Transverse colon (tissue), 4 donors: ENCODE measurements at regions not wholly inside any gene's neighbourhood (a gene's known extent, or its start where the extent isn't known, plus 50 kb on each side); places are given as distances from the start of the nearest gene placed in this dataset.

Experiments used
- EP300 ChIP-seq: sonication (generic); formaldehyde crosslinking; IDR thresholded peaks from one replicate; pipeline ENCODE4 v1.6.1; 2017; ENCODE audit warnings: antibody characterized with exemption, low read depth
- POLR2A ChIP-seq: fragments of 450-650 bp; IDR thresholded peaks from one replicate; pipeline ENCODE4 v1.6.1; 2016; ENCODE audit warnings: antibody characterized with exemption, mild to moderate bottlenecking, moderate library complexity
- POLR2AphosphoS5 ChIP-seq, 3 donors: sonication (generic); formaldehyde crosslinking; IDR thresholded peaks; one replicate each; pipeline ENCODE4 v1.6.1; 2016; ENCODE audit warnings: antibody characterized with exemption in 3 of 3
- TF ChIP-seq, protein P1 (sequence below), 5 experiments: fragments of 200-600 bp in 3 of 5; fragments of 450-650 bp in 2 of 5; sonication (generic) in 3 of 5; IDR thresholded peaks; 1 replicate in 2 of 5; 2 replicates in 3 of 5; pipeline ENCODE4 v1.5.1; 2016 to 2017; ENCODE audit warnings: antibody characterized with exemption in 5 of 5, inconsistent platforms in 3 of 5, mild to moderate bottlenecking in 2 of 5, moderate library complexity in 1 of 5

DNA sequence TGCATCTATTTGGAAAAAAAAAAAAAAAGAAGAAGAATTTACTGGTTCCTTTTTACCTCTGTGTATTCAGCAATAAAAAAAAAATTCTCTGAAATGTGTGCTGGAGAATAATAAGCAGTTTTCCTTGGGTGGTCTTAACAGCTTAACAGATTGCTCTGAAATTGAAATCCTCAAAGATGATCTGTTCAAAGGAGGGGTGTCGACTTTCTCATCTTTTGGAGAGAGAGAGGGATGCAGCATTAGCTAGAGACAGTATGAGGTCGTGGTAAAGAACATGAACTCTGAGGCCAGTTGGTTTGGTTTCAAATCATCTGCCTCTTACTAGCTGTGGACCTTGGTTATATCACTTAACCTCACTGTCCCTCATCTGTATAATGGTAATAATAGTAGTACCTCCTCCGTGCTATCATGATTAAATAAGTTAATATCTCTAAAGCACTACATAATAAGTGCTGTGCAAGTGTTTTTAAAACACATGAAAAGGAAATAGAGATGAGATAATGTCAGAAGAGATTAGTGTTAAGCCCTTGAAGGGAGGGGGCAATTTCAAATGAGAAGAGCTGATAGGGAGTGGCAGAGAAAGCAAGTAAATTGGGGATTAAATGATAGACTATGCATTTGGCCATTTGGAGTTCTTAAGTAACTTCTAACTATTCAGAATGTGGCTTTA is 109.9 kb upstream of the LIMCH1 start:
- TF ChIP-seq POLR2A (no peak), POLR2AphosphoS5 (IDR thresholded peaks at IDR 0.05) (no peak), EP300 (no peak)
- TF ChIP-seq, protein P1, sequence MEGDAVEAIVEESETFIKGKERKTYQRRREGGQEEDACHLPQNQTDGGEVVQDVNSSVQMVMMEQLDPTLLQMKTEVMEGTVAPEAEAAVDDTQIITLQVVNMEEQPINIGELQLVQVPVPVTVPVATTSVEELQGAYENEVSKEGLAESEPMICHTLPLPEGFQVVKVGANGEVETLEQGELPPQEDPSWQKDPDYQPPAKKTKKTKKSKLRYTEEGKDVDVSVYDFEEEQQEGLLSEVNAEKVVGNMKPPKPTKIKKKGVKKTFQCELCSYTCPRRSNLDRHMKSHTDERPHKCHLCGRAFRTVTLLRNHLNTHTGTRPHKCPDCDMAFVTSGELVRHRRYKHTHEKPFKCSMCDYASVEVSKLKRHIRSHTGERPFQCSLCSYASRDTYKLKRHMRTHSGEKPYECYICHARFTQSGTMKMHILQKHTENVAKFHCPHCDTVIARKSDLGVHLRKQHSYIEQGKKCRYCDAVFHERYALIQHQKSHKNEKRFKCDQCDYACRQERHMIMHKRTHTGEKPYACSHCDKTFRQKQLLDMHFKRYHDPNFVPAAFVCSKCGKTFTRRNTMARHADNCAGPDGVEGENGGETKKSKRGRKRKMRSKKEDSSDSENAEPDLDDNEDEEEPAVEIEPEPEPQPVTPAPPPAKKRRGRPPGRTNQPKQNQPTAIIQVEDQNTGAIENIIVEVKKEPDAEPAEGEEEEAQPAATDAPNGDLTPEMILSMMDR (IDR thresholded peaks at IDR 0.05) = no peak
